GM12878 (cell line): ENCODE measurements at regions not wholly inside any gene's neighbourhood (a gene's known extent, or its start where the extent isn't known, plus 50 kb on each side); places are given as distances from the start of the nearest gene placed in this dataset.

ENCODE experiments used
- ATF2 ChIP-seq: IDR thresholded peaks from 2 replicates; pipeline ENCODE4 v1.6.1; 2012; ENCODE audit warnings: low read length, inconsistent platforms
- BACH1 ChIP-seq: fragments of 450-650 bp; IDR thresholded peaks from 2 replicates; pipeline ENCODE4 v1.6.1; 2017; ENCODE audit warnings: mild to moderate bottlenecking, borderline replicate concordance
- ETV6 ChIP-seq, 2 experiments: fragments of 450-650 bp in 1 of 2; IDR thresholded peaks in 1 of 2; conservative IDR thresholded peaks in 1 of 2; 2 replicates each; pipeline ENCODE4 v1.6.1; 2014; ENCODE audit warnings: antibody characterized with exemption in 1 of 2, borderline replicate concordance in 1 of 2, low read depth in 1 of 2, mild to moderate bottlenecking in 1 of 2, moderate library complexity in 1 of 2
- EZH2 ChIP-seq: IDR thresholded peaks from 2 replicates; pipeline ENCODE4 v1.6.1; 2012; ENCODE audit warnings: low read depth, mild to moderate bottlenecking, control low read depth, inconsistent platforms, low read length, borderline replicate concordance; ENCODE audit not compliant: control insufficient read depth
- GABPA ChIP-seq: IDR thresholded peaks from 2 replicates; pipeline ENCODE4 v1.6.1; 2014; ENCODE audit warnings: antibody characterized with exemption, low read depth, mild to moderate bottlenecking, inconsistent platforms
- MYC ChIP-seq: IDR thresholded peaks from 2 replicates; pipeline ENCODE4 v1.6.1; 2011; ENCODE audit warnings: mild to moderate bottlenecking, low read length, moderate library complexity, inconsistent platforms; ENCODE audit not compliant: insufficient read depth, insufficient replicate concordance, insufficient read length, severe bottlenecking
- NFXL1 ChIP-seq: fragments of 450-650 bp; IDR thresholded peaks from 2 replicates; pipeline ENCODE4 v1.6.1; 2017; ENCODE audit warnings: antibody characterized with exemption, mild to moderate bottlenecking, borderline replicate concordance
- POLR2AphosphoS5 ChIP-seq: IDR thresholded peaks from 2 replicates; pipeline ENCODE4 v1.6.1; 2011; ENCODE audit warnings: mild to moderate bottlenecking, low read length, inconsistent platforms
- SIN3A ChIP-seq: IDR thresholded peaks from 2 replicates; pipeline ENCODE4 v1.6.1; 2012; ENCODE audit warnings: low read depth, low read length, improper control_type of control experiment
- STAT3 ChIP-seq: IDR thresholded peaks from 2 replicates; pipeline ENCODE4 v1.6.1; 2011; ENCODE audit warnings: low read depth, low read length, improper control_type of control experiment
- WRNIP1 ChIP-seq: IDR thresholded peaks from 2 replicates; pipeline ENCODE4 v1.6.1; 2011; ENCODE audit warnings: low read depth, low read length, improper control_type of control experiment, borderline replicate concordance
- TF ChIP-seq, protein P1 (sequence below), 3 experiments: IDR thresholded peaks in 2 of 3; conservative IDR thresholded peaks in 1 of 3; 2 replicates each; pipeline ENCODE4 v1.5.1; 2011; ENCODE audit warnings: low read depth in 3 of 3, low read length in 3 of 3, mild to moderate bottlenecking in 3 of 3, control low read depth in 2 of 3, moderate library complexity in 2 of 3, inconsistent platforms in 1 of 3, mixed read lengths in 1 of 3; ENCODE audit not compliant: control insufficient read depth in 2 of 3, insufficient read depth in 1 of 3; ENCODE audit errors: extremely low read depth in 1 of 3
- TF ChIP-seq, protein P2 (sequence below): fragments of 450-650 bp; IDR thresholded peaks from 2 replicates; pipeline ENCODE4 v1.6.1; 2016; ENCODE audit warnings: mild to moderate bottlenecking, moderate library complexity, borderline replicate concordance

- TF ChIP-seq BACH1 (no peak), ETV6 (conservative IDR thresholded peaks at IDR 0.05 in 1 of 2, IDR thresholded peaks at IDR 0.05 in 1 of 2; ENCODE audit: borderline replicate concordance in 1 of 2, low read depth in 1 of 2) (no peak), EZH2 (no peak), GABPA (no peak), POLR2AphosphoS5 (no peak), STAT3 (no peak), SIN3A (no peak), WRNIP1 (no peak), NFXL1 (no peak), ATF2 (no peak), MYC (no peak)
- TF ChIP-seq, protein P1, sequence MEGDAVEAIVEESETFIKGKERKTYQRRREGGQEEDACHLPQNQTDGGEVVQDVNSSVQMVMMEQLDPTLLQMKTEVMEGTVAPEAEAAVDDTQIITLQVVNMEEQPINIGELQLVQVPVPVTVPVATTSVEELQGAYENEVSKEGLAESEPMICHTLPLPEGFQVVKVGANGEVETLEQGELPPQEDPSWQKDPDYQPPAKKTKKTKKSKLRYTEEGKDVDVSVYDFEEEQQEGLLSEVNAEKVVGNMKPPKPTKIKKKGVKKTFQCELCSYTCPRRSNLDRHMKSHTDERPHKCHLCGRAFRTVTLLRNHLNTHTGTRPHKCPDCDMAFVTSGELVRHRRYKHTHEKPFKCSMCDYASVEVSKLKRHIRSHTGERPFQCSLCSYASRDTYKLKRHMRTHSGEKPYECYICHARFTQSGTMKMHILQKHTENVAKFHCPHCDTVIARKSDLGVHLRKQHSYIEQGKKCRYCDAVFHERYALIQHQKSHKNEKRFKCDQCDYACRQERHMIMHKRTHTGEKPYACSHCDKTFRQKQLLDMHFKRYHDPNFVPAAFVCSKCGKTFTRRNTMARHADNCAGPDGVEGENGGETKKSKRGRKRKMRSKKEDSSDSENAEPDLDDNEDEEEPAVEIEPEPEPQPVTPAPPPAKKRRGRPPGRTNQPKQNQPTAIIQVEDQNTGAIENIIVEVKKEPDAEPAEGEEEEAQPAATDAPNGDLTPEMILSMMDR (IDR thresholded peaks at IDR 0.05 in 2 of 3, conservative IDR thresholded peaks at IDR 0.05 in 1 of 3; ENCODE audit: control insufficient read depth in 2 of 3, extremely low read depth in 1 of 3, insufficient read depth in 1 of 3, low read depth in 3 of 3, low read length in 3 of 3) = no peak
- TF ChIP-seq, protein P2, sequence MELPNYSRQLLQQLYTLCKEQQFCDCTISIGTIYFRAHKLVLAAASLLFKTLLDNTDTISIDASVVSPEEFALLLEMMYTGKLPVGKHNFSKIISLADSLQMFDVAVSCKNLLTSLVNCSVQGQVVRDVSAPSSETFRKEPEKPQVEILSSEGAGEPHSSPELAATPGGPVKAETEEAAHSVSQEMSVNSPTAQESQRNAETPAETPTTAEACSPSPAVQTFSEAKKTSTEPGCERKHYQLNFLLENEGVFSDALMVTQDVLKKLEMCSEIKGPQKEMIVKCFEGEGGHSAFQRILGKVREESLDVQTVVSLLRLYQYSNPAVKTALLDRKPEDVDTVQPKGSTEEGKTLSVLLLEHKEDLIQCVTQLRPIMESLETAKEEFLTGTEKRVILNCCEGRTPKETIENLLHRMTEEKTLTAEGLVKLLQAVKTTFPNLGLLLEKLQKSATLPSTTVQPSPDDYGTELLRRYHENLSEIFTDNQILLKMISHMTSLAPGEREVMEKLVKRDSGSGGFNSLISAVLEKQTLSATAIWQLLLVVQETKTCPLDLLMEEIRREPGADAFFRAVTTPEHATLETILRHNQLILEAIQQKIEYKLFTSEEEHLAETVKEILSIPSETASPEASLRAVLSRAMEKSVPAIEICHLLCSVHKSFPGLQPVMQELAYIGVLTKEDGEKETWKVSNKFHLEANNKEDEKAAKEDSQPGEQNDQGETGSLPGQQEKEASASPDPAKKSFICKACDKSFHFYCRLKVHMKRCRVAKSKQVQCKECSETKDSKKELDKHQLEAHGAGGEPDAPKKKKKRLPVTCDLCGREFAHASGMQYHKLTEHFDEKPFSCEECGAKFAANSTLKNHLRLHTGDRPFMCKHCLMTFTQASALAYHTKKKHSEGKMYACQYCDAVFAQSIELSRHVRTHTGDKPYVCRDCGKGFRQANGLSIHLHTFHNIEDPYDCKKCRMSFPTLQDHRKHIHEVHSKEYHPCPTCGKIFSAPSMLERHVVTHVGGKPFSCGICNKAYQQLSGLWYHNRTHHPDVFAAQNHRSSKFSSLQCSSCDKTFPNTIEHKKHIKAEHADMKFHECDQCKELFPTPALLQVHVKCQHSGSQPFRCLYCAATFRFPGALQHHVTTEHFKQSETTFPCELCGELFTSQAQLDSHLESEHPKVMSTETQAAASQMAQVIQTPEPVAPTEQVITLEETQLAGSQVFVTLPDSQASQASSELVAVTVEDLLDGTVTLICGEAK = no peak
Observed at GRCh38 chr2:107407017-107407416, 419.7 kb upstream of the RGPD4 start.
